ENCODE measurements at regions not wholly inside any gene's neighbourhood (a gene's known extent, or its start where the extent isn't known, plus 50 kb on each side); places are given as distances from the start of the nearest gene placed in this dataset.

- DNase-seq (ENCODE audit: low read depth, low spot score): no peak
- no peaks in the 10 kb centered on the region for H3K27me3 ChIP-seq (ENCODE audit: control insufficient read depth, insufficient read depth, low read length)
- no peaks in the 10 kb centered on the region for H3K4me1 ChIP-seq (ENCODE audit: control insufficient read depth, insufficient read depth, low read length)
- H3K9me3 ChIP-seq (ENCODE audit: control insufficient read depth, insufficient read depth, low read length): no peaks in the 10 kb centered on the region
- no CpG with 5 or more reads among the region's 2 CpGs for WGBS (ENCODE audit: insufficient coverage, insufficient read length)
- no peak overlapping the region for H3K27ac ChIP-seq (ENCODE audit: low read length)
- no peak overlapping the region for H3K4me3 ChIP-seq (ENCODE audit: low read length)
- H3K36me3 ChIP-seq (ENCODE audit: control insufficient read depth, insufficient read depth, low read length): no peaks in the 10 kb centered on the region
Measured at GRCh38 chr12:97940629-97941028, 478.0 kb downstream of the RMST start.

- no CpG with 5 or more reads among the region's 3 CpGs for WGBS (ENCODE audit: insufficient coverage, insufficient read length)
Measured at GRCh38 chr12:97941686-97942354, 479.2 kb downstream of the RMST start.

GRCh38 chr12:97943359-97943758, 480.8 kb downstream of the RMST start:
- Histone ChIP-seq H3K27ac (ENCODE audit: low read length) (no peak overlapping the region), H3K9me3 (ENCODE audit: control insufficient read depth, insufficient read depth, low read length) (no peaks in the 10 kb centered on the region), H3K4me3 (ENCODE audit: low read length) (no peak overlapping the region), H3K36me3 (ENCODE audit: control insufficient read depth, insufficient read depth, low read length) (no peaks in the 10 kb centered on the region), H3K4me1 (ENCODE audit: control insufficient read depth, insufficient read depth, low read length) (no peaks in the 10 kb centered on the region), H3K27me3 (ENCODE audit: control insufficient read depth, insufficient read depth, low read length) (no peaks in the 10 kb centered on the region)
- DNase-seq (ENCODE audit: low read depth, low spot score): no peak
- no CpG with 5 or more reads among the region's 1 CpG for WGBS (ENCODE audit: insufficient coverage, insufficient read length)

More at GRCh38 chr12:97941686-97942354, 479.2 kb downstream of the RMST start:
- H3K4me1 ChIP-seq (ENCODE audit: control insufficient read depth, insufficient read depth, low read length): no peaks in the 10 kb centered on the region
- no peaks in the 10 kb centered on the region for H3K27me3 ChIP-seq (ENCODE audit: control insufficient read depth, insufficient read depth, low read length)
- H3K9me3 ChIP-seq (ENCODE audit: control insufficient read depth, insufficient read depth, low read length): no peaks in the 10 kb centered on the region
- no peaks in the 10 kb centered on the region for H3K36me3 ChIP-seq (ENCODE audit: control insufficient read depth, insufficient read depth, low read length)
- no peak overlapping the region for H3K27ac ChIP-seq (ENCODE audit: low read length)
- no peak overlapping the region for H3K4me3 ChIP-seq (ENCODE audit: low read length)
- no peak for DNase-seq (ENCODE audit: low read depth, low spot score)

- no peak for DNase-seq (ENCODE audit: low read depth, low spot score)
Measured at GRCh38 chr12:97944576-97944975, 482.0 kb downstream of the RMST start.

GRCh38 chr12:97946701-97947100, 484.1 kb downstream of the RMST start:
- H3K27ac ChIP-seq (ENCODE audit: low read length): no peak overlapping the region
- WGBS (ENCODE audit: insufficient coverage, insufficient read length): no CpG with 5 or more reads among the region's 1 CpG
- no peaks in the 10 kb centered on the region for H3K27me3 ChIP-seq (ENCODE audit: control insufficient read depth, insufficient read depth, low read length)
- H3K36me3 ChIP-seq (ENCODE audit: control insufficient read depth, insufficient read depth, low read length): no peaks in the 10 kb centered on the region
- H3K9me3 ChIP-seq (ENCODE audit: control insufficient read depth, insufficient read depth, low read length): no peaks in the 10 kb centered on the region
- H3K4me1 ChIP-seq (ENCODE audit: control insufficient read depth, insufficient read depth, low read length): no peaks in the 10 kb centered on the region; the same call in 1 of the 2 replicates
- DNase-seq (ENCODE audit: low read depth, low spot score): no peak
- H3K4me3 ChIP-seq (ENCODE audit: low read length): no peak overlapping the region

More at GRCh38 chr12:97944576-97944975, 482.0 kb downstream of the RMST start:
- H3K27ac ChIP-seq (ENCODE audit: low read length): no peak overlapping the region
- no peaks in the 10 kb centered on the region for H3K9me3 ChIP-seq (ENCODE audit: control insufficient read depth, insufficient read depth, low read length)
- no peak overlapping the region for H3K4me3 ChIP-seq (ENCODE audit: low read length)
- no CpG with 5 or more reads among the region's 2 CpGs for WGBS (ENCODE audit: insufficient coverage, insufficient read length)
- H3K36me3 ChIP-seq (ENCODE audit: control insufficient read depth, insufficient read depth, low read length): no peaks in the 10 kb centered on the region
- no peaks in the 10 kb centered on the region for H3K4me1 ChIP-seq (ENCODE audit: control insufficient read depth, insufficient read depth, low read length)
- H3K27me3 ChIP-seq (ENCODE audit: control insufficient read depth, insufficient read depth, low read length): no peaks in the 10 kb centered on the region

- no peak for DNase-seq (ENCODE audit: low read depth, low spot score)
- Histone ChIP-seq H3K4me1 (ENCODE audit: control insufficient read depth, insufficient read depth, low read length) (no peaks in the 10 kb centered on the region; the same call in 1 of the 2 replicates), H3K27me3 (ENCODE audit: control insufficient read depth, insufficient read depth, low read length) (no peaks in the 10 kb centered on the region), H3K9me3 (ENCODE audit: control insufficient read depth, insufficient read depth, low read length) (no peaks in the 10 kb centered on the region), H3K27ac (ENCODE audit: low read length) (no peak overlapping the region), H3K4me3 (ENCODE audit: low read length) (no peak overlapping the region), H3K36me3 (ENCODE audit: control insufficient read depth, insufficient read depth, low read length) (no peaks in the 10 kb centered on the region)
- WGBS (ENCODE audit: insufficient coverage, insufficient read length): no CpG with 5 or more reads among the region's 2 CpGs
Measured at GRCh38 chr12:97948591-97948990, 486.0 kb downstream of the RMST start.

DNA sequence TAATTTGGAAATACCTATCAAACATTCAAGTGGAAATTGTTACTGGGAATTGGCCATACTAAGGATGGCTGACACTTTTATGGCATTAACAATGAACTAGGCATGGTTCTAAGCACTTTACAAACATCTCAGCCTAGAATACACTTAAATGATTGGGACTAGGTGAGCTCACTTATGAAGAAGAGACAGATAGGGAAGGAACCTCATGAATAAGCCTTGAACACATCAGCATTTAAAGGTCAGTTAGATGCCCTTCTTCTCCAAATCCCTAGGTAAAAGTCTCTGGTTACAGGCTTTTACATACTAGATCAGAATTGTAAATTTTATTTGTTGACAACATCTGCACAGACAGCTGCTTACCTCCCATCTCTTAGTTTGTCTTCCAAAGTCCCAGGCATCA, 488.6 kb downstream of the RMST start:
- Histone ChIP-seq H3K27ac (ENCODE audit: low read length) (no peak overlapping the region), H3K36me3 (ENCODE audit: control insufficient read depth, insufficient read depth, low read length) (no peaks in the 10 kb centered on the region), H3K27me3 (ENCODE audit: control insufficient read depth, insufficient read depth, low read length) (no peaks in the 10 kb centered on the region), H3K9me3 (ENCODE audit: control insufficient read depth, insufficient read depth, low read length) (no peaks in the 10 kb centered on the region), H3K4me3 (ENCODE audit: low read length) (no peak overlapping the region), H3K4me1 (ENCODE audit: control insufficient read depth, insufficient read depth, low read length) (no peaks in the 10 kb centered on the region; the same call in 1 of the 2 replicates)
- no peak for DNase-seq (ENCODE audit: low read depth, low spot score)

DNA sequence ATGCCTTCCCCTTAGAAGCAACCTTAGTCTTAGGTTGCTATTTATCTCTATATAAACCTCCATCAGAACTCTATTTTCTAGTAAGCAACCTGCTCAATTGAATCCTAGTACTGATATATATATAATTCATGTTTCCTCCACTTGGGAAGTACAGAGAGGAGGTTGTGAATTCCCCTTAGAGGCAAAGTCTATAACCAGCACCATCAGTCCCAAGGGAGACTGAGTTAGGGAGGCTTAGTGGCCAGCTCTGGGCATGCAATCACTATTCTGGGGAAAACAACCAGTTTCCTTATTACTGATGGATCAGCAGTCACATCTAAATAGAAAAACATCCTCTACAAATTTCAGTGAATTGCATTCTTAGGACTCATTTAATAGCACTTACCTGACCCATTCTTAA, 489.1 kb downstream of the RMST start:
- no peak for DNase-seq (ENCODE audit: low read depth, low spot score)
- Histone ChIP-seq H3K9me3 (ENCODE audit: control insufficient read depth, insufficient read depth, low read length) (no peaks in the 10 kb centered on the region), H3K27ac (ENCODE audit: low read length) (no peak overlapping the region), H3K27me3 (ENCODE audit: control insufficient read depth, insufficient read depth, low read length) (no peaks in the 10 kb centered on the region), H3K36me3 (ENCODE audit: control insufficient read depth, insufficient read depth, low read length) (no peaks in the 10 kb centered on the region), H3K4me3 (ENCODE audit: low read length) (no peak overlapping the region), H3K4me1 (ENCODE audit: control insufficient read depth, insufficient read depth, low read length) (no peaks in the 10 kb centered on the region; the same call in 1 of the 2 replicates)

DNA sequence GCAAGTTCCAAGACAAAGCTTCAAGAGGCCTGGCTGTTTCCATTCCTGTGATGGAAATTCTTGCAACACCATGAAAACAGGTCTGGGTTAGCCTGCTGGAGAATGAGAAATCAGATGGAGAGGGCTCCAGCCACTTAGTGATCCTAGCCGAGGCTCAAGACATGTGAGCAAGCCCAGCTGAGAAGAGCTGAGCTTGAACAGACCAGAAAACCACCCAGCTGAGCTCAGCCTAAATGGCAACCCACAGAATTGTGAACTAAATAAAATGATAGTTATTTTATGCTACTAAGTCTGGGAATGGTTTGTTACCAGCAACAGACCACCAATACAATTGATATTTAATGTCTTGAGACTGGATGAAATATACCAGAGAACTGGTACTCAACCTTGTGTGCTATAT, 494.5 kb downstream of the RMST start:
- whole genome bisulfite sequencing (ENCODE audit: insufficient coverage, insufficient read length): no CpG with 5 or more reads among the region's 1 CpG
- H3K27me3 ChIP-seq (ENCODE audit: control insufficient read depth, insufficient read depth, low read length): no peaks in the 10 kb centered on the region
- H3K27ac ChIP-seq (ENCODE audit: low read length): no peak overlapping the region
- no peaks in the 10 kb centered on the region; the same call in 1 of the 2 replicates for H3K9me3 ChIP-seq (ENCODE audit: control insufficient read depth, insufficient read depth, low read length)
- H3K4me3 ChIP-seq (ENCODE audit: low read length): no peak overlapping the region
- no peaks in the 10 kb centered on the region for H3K36me3 ChIP-seq (ENCODE audit: control insufficient read depth, insufficient read depth, low read length)
- no peaks in the 10 kb centered on the region for H3K4me1 ChIP-seq (ENCODE audit: control insufficient read depth, insufficient read depth, low read length)
- no peak for DNase-seq (ENCODE audit: low read depth, low spot score)

GRCh38 chr12:97960225-97960624, 497.6 kb downstream of the RMST start:
- Histone ChIP-seq H3K36me3 (ENCODE audit: control insufficient read depth, insufficient read depth, low read length) (no peaks in the 10 kb centered on the region), H3K4me3 (ENCODE audit: low read length) (no peak overlapping the region), H3K4me1 (ENCODE audit: control insufficient read depth, insufficient read depth, low read length) (no peaks in the 10 kb centered on the region), H3K27me3 (ENCODE audit: control insufficient read depth, insufficient read depth, low read length) (no peaks in the 10 kb centered on the region), H3K9me3 (ENCODE audit: control insufficient read depth, insufficient read depth, low read length) (no peaks in the 10 kb centered on the region; the same call in 1 of the 2 replicates), H3K27ac (ENCODE audit: low read length) (no peak overlapping the region)
- no CpG with 5 or more reads among the region's 3 CpGs for WGBS (ENCODE audit: insufficient coverage, insufficient read length)
- DNase-seq (ENCODE audit: low read depth, low spot score): no peak

All from iPS DF 6.9 (cell line).